Fibroblast of the aortic adventitia (primary cell): ENCODE measurements at regions not wholly inside any gene's neighbourhood (a gene's known extent, or its start where the extent isn't known, plus 50 kb on each side); places are given as distances from the start of the nearest gene placed in this dataset. TPM values are rescaled to one million over a fixed set of nuclear protein-coding genes. Genes with fewer than 3 reads are reported as not detected.

Experiments used
- DNase-seq: peaks from one replicate; pipeline ENCODE4 v3.0.0-alpha.2; 2010; ENCODE audit warnings: low read depth
- H3K4me3 ChIP-seq: 2 replicates; pipeline ENCODE4 v1.5.1; 2011; ENCODE audit warnings: low read depth, mild to moderate bottlenecking, control low read depth, low read length, moderate library complexity
- small RNA-seq: library from RNA; depleted of rRNA; stranded (forward); fragments of <200 nt; gene quantifications from one replicate; pipeline ENCODE3, GENCODE V24; 2012
- TF ChIP-seq, protein P1 (sequence below): IDR thresholded peaks from 2 replicates; pipeline ENCODE4 v1.5.1; 2011; ENCODE audit warnings: mild to moderate bottlenecking, low read length, control low read depth, inconsistent platforms; ENCODE audit not compliant: insufficient read depth

DNA sequence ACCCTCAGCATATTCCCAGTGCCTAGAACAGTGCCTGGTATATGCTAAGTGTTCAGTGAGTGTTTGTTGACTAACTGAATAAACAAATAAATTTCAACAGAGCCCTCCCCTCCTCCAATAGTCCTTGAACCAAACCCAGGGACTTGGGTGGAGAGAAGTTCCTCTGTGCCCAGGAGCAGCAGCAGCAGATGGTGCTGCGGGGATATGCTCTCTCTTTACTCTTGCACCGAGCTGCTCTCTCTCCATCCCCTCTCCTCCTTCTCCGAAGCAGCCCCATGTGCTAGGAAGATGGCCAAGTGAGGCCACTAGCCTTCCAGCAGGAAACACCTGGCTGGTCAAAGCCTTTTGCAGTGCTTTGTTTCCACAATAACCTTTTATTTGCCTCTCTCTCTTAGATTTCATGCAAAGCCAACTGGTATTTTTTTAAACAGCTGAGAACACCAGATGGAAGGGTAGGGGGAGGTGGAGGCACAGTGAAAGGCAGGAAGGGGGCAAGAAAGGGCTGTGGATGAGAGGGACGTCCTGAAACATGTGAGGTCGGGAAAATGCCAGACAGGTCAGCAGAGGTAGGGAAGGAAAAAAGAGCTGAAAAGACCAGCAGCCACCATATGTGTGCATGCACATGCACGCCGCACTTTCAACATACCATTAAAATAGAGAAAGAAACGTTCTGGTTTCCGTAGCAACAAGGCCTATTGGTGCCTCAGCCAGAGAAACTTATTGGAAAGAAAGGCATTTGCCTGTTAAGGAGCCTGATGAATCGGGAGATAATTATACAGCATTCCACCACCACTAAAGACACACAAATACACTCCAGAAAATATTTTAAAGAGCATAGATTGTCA is 78.9 kb downstream of the EMP1 start:
- DNase-seq = no peak
- TF ChIP-seq, protein P1, sequence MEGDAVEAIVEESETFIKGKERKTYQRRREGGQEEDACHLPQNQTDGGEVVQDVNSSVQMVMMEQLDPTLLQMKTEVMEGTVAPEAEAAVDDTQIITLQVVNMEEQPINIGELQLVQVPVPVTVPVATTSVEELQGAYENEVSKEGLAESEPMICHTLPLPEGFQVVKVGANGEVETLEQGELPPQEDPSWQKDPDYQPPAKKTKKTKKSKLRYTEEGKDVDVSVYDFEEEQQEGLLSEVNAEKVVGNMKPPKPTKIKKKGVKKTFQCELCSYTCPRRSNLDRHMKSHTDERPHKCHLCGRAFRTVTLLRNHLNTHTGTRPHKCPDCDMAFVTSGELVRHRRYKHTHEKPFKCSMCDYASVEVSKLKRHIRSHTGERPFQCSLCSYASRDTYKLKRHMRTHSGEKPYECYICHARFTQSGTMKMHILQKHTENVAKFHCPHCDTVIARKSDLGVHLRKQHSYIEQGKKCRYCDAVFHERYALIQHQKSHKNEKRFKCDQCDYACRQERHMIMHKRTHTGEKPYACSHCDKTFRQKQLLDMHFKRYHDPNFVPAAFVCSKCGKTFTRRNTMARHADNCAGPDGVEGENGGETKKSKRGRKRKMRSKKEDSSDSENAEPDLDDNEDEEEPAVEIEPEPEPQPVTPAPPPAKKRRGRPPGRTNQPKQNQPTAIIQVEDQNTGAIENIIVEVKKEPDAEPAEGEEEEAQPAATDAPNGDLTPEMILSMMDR = no peak
- H3K4me3 ChIP-seq = no peak overlapping the region

DNA sequence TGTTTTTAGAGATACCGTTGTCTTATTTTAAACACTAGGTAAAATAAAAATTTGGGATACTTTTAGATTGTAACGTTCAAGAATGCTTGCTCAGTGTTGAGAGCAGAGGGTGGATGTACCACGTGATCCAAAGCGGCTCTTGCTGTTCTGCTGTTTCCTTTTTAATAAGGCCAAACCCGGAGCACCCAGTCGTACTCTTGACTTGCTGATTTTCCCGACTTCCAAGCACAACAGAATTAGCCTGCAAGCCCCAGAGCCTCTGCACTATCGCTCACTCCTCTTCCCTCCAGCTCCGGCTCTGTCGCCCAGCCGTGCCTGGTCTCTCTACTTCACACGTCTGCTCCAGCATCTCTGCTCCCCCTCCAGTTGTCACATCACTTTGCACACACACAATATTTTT is 77.3 kb downstream of the EMP1 start:
- peak; percentile 31 for DNase-seq
- TF ChIP-seq, protein P1 = no peak
- H3K4me3 ChIP-seq = peak overlapping the region; percentile 9

DNA sequence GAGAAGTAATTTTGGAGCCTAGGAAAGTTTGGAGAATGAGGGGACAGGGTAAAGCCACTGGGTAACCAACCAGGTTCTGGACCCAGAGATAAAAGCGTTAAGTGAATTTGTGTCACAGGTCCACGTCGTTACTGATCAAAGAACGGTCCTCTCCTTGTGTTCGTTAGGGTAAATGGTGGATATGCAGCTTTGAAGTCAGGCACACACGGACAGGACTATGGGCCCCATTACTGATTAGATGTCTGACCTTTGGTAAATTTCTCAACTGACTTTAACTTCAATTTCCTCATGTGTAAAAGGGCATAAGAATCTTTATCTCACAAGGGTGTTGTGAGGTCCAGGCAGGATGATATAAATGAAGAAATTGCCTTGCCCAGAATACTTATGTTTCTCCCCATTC is 76.6 kb downstream of the EMP1 start:
- TF ChIP-seq, protein P1 = no peak
- no peak overlapping the region for H3K4me3 ChIP-seq

DNA sequence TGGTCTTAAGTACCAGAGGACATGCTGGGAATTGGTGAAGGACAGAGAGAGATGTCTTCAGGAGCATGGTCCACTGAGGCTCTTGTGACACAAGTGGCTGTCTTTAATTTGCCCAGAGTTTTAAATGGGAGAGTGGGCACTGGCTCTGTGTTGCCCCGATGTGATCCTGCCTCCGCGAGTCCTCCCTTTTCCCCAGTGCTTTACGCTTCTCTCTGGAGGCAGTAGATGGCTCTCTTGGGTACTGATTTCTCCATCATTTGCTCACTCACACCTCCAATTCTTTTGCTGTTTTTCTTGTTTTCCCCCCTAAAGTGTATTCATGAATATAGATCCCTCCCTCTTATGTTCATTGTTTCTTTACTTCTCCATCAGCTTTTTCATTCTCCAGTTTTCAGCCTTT is 74.3 kb downstream of the EMP1 start:
- no peak for DNase-seq
- TF ChIP-seq, protein P1 = no peak
- no peak overlapping the region for H3K4me3 ChIP-seq

More for the DNA sequence above, 76.6 kb downstream of the EMP1 start:
- DNase-seq = no peak

Small RNAs in the stretch of these regions (small RNA-seq; reads per million reads assigned to genes)
- gene RNA5SP353 (0.19 reads per million), gene RNU6-590P (not detected)
